RPMI7951 (cell line): ENCODE measurements at regions not wholly inside any gene's neighbourhood (a gene's known extent, or its start where the extent isn't known, plus 50 kb on each side); places are given as distances from the start of the nearest gene placed in this dataset.

Experiments
- DNase-seq: peaks from one replicate; pipeline ENCODE4 v3.0.0-alpha.2; 2012; ENCODE audit warnings: low read depth

DNA sequence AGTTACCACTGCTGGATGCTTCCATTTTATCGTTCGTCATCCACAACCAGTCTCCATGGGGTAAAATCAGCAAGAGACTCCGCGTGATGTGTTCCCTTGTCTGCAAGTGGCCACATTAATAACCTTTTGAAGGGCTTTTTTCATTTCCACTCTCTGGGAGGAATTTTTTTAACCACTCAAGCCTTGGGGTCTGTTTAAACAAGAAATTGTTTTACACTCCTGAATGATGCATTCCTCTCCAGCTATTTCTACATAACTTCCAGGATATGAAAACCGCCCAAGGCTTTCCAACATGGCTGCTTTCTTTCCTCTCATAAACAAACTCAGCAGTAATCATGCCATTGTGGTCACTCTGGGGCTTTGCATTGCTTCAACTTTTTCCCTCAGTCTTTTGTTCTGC lies 217.2 kb upstream of the DAPK1 start:
- DNase-seq: peak; percentile 79

DNA sequence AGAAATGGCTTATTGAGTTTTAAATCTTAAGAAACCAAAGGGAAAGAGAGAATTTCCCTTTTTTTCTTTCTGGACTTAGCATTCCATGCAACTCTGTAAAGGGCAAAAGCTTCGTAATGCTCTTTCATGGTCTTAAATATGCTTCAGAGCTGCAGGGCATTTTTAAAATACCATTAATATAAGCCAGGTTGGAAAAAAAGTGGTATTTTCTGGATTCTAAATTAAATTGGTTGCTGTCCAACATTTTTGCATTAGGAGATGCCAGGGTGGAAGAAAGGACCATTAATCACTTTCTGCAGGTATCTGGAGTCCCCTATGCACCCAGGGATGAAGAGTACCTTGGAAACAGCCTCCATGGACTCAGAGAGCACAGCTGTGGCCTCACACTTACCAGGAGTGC lies 215.1 kb upstream of the DAPK1 start:
- DNase-seq: no peak

DNA sequence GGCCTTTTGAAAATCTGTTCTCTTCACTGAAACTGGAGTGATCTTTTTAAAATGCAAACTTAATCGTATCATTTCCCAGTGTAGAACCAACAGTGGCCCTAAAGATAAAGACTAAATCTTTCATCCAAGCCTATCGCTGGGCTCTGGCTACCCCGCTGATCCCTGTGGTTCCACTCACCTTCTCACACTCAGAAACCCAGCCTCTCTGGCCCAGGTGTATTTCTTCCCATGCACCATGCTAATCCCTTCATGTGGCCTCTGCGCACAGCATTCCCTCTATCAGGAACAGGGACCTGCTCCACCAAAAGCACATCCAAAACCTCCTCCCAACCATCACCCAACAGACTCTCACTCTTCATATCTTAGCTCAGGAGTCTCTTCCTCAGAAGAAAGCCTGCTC lies 214.1 kb upstream of the DAPK1 start:
- no peak for DNase-seq

- DNase-seq: no peak
Observed at GRCh38 chr9:87285183-87285850, 212.3 kb upstream of the DAPK1 start.

- DNase-seq: no peak
Observed at GRCh38 chr9:87286506-87286905, 211.2 kb upstream of the DAPK1 start.

DNA sequence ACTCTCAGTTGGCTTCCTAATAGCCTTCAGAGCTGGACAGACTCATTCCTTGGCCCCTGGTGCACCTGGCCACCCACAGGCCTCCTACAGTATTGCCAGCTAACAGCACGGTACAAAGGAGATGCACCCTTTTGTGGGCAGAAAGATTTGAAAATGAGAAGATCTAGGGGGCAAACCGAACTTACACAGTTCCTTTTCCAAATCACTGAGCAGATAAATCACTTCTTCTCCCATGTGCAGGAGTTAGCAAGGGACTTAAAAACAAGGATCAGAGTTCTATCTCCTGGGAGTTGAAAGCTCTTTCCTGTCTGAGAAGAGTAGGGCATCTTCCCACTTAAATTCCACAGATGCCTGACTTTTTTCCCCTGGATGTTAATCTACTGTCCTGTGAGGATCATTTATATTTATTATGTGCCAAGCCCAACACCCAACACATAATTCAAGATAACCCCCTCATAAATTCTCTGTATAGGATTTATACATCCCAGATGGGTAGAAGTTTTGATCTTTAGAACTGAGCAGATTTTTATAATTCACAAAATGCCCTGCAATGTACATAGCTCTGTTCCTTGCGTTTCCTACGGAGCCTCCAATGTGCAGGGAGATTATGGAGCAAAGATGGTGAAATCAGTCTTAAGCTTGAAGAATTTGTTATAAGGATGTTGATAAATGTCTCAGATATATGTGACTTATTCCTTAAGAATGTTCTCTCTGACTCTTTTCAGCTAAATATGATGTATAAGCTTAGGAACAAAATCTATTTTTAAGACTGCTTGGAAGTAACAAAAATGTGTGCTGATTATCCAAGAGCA lies 207.2 kb upstream of the DAPK1 start:
- no peak for DNase-seq

DNA sequence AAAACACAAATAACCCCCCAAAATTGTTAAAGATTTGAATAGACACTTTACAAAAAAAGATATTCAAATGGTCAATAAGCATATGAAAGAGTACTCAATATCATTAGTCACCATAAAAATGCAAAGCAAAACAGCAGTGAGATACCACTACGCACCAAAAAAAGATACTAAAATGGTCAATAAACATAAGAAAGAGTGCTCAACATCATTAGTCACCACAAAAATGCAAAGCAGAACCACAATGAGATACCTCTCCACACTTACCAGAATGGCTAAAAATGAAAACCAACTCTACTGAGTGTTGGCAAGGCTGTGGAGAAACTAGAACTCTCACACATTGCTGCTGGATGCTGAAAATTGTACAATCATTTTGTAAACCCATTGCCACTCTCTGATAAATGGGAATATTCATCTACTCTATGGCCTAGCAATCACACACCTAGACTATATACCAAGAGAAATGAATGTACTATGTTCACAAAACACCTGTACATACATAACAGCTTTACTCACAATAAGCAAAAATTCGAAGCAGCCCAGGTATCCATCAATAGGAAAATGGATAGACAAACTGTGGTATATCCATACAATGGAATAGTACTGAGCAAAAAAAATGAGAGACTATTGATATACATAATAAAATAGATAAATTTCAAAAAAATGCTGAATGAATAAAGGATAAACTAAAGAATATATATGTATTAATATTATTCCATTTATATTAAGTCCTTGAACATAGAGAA lies 205.0 kb upstream of the DAPK1 start:
- no peak for DNase-seq

DNA sequence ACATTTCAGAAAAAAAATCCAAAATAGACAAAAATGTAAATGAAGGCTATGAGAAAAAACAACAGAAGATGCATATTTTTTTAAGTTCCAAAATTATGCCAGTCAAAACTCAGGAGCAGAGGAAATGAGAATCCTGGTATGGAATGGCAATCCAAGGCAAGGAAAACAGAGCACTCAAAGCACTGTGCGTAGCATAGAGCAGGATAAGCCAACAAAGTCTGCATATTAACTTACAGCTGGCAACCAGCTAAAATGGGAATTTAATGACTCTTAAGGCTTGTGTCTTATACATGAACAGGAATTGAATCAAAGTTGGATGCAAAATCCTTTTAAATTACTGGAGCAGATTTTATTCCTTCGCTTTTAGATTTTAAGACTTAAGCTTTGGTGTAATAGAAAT lies 203.5 kb upstream of the DAPK1 start:
- no peak for DNase-seq

- no peak for DNase-seq
Observed at GRCh38 chr9:87300915-87301314, 196.8 kb upstream of the DAPK1 start.

- no peak for DNase-seq
Observed at GRCh38 chr9:87301371-87301770, 196.3 kb upstream of the DAPK1 start.

DNA sequence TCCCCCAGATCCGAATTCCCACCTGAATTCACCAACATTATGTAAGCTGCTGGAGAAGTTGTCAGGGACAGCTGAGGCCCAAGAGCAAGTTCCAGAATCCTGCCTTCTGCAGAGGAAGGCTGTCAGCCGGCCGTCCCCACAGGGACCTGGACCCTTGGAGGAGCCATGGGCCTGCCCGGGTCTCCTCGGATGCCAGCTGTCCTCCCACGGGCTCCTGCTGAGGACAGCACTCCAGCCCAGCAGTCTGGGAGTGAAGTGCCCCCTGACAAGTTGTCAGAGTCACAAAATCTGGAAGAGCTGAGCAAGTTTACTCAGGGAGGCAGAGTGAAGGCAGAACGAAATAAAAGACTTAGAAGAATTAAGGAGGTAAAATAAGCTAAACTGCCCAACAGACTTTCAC lies 192.5 kb upstream of the DAPK1 start:
- DNase-seq: no peak

DNA sequence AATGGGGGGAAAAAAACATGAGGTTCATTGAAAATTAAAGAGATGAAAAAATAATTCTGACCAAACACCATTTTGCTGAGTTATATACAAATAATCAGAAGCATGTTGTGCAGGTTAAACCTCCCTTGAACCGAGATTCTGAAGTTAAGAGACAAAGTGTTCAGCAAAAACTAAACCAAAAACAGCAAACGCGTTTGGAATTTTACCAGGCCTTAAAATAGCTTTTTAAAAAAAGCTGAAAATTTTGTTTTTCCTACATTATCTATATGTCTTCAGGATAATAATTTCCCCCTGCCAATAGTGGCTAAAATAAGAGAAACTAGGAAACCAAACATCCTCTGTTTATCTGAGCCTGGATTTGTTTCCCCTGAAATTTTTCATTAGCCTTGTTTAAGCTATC lies 191.7 kb upstream of the DAPK1 start:
- DNase-seq: no peak

GRCh38 chr9:87307848-87308247 lies 189.8 kb upstream of the DAPK1 start:
- no peak for DNase-seq

- DNase-seq: no peak
Observed at GRCh38 chr9:87309236-87309635, 188.4 kb upstream of the DAPK1 start.

DNA sequence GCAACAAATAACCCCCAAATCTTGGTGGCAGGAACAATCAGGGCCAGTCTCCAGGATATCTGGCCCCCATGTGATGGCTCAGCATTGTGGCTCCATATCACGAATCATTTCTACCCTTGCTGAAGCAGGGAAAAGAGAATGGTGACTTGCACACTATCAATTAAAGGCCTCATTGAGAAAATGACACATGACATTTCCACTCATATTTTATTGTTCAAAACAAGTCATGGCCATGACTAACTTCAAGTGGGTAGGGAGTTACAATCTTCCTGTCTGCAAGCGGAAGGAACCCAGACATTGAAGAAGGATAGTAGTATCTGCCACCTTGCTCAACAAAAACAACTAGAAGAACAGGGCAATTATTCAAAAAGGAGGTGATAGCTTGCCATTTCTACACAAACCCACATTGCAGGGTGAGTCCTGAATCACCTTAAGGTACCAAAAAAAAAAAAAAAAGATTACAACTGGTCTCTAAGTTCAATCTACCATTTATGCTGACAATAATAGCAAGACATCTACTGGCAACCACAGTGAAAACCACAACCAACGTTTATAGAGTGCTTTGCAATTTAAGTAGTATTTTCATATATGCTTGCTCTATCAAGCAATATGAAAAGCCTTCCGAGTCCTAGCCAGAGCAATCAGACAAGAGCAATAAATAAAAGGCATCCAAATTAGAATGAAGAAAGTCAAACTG lies 186.7 kb upstream of the DAPK1 start:
- DNase-seq: no peak

- no peak for DNase-seq
Observed at GRCh38 chr9:87319656-87320055, 178.0 kb upstream of the DAPK1 start.

DNA sequence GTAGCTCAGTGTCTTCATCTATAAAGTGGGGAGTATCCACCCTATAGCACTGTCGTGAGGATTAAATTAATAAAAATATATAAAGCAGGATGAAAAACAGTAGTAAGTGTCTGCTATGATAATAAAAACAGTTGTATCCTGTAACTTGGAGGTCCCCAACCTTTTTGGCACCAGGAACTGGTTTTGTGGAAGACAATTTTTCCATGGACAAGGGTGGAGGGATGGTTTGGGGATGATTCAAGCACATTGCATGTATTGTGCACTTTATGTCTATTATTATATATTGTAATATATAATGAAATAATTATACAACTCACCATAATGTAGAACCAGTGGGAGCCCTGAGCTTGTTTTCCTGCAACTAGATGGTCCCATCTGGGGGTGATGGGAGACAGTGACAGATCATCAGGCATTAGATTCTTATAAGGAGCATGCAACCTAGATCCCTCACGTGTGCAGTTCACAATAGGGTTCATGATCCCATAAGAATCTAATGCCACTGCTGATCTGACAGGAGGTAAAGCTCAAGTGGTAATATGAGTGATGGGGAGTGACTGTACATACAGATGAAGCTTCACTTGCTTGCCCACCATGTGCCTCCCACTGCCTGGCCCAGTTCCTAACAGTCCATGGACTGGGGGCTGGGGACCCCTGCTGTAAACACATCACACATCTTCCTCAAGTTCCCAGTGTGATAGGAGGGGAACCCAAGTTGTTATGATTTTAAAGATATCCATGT lies 177.4 kb upstream of the DAPK1 start:
- DNase-seq: no peak

- no peak for DNase-seq
Observed at GRCh38 chr9:87322840-87323635, 174.6 kb upstream of the DAPK1 start.

- DNase-seq: no peak
Observed at GRCh38 chr9:87323928-87324327, 173.7 kb upstream of the DAPK1 start.

DNA sequence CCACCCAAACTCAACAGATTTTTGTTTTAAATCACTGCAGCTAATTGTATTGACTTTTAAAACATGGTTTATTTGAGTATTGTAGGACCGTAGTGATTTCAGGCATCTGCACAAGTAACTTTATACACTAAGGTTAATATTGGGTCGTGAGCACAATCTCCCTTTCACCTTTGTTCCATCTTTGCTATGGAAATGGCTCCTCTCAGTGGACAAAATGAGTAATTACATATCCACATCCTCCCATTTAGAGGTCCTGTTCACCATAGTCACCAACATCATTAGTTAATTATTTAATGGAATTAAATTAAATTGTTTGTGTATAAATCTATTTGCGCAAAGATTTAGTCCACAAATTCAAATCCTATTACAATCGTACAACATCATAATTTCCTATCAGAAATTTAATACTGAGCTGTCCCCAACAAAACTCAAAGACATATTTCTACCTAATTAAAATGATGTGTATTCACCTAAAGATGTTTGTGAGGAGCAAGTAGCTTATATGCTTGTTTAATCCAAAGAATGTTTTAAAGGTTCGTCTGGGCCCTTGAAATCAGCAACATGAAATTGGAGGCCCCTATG lies 173.0 kb upstream of the DAPK1 start:
- DNase-seq: peak; percentile 42
